ENCODE measurements at regions not wholly inside any gene's neighbourhood (a gene's known extent, or its start where the extent isn't known, plus 50 kb on each side); places are given as distances from the start of the nearest gene placed in this dataset.

DNA sequence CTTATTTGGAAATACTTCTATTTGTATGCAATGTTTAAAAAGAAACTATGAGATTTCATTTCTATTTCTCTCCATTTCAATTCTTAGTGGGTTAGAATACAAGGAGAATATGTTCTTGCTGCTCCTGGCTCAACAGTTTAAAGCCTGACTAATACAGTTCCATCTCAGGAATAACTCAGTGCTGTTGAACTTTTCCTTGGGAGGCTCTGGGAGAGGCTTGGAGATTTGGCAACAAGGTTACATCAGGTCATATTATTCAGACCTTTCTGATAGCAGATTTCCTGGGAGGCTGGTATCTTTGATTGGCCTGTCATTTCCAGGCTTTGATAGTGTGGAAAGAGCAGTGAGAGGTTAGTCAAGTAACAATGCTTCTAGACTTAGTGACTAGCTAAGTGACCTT, 481.7 kb upstream of the KLF4 start:
- no peak for TF ChIP-seq CTCF (conservative IDR thresholded peaks at IDR 0.05)
- H3K27ac ChIP-seq: no peak overlapping the region

- TF ChIP-seq CTCF (conservative IDR thresholded peaks at IDR 0.05): no peak
- no peak overlapping the region for H3K27ac ChIP-seq
These were observed 481.2 kb upstream of the KLF4 start for GRCh38 chr9:107970726-107971125.

DNA sequence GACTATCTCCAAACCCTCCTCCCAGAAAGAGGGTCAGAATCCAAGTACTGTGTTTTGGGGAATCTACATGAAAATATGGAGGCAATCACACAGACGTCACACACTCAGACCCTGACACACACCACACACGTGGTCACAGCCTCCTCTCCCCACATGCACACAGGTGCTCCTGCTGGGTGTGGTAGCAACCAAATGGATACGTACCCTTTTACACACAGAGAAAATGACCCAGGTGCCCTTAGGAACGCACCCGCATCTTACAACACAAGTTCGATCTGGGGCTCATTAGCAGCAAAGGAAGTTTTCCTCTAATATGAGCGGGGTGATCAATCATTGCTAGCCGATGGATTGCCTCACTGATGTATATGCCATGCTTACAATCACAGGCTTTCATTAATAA, 480.2 kb upstream of the KLF4 start:
- no peak overlapping the region for H3K27ac ChIP-seq
- TF ChIP-seq CTCF (conservative IDR thresholded peaks at IDR 0.05): no peak

DNA sequence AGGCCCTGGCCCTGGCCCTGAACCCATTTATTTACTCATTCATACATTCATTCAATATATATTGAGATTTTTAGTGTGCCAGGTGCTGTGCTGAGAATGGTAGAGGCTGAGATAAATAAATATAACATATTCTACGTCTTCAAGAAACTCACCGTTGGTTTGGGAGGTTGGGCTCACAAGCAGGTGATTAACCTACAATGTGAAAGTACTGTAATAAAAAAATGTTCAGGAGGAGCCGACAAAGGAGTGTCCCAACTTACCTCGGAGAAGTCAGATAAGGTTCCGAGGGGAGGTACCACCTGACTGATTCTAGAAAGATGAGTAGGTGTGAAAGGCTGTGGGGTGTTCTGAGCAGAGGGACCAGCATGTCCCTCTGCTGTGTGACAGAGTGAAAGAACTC, 479.6 kb upstream of the KLF4 start:
- no peak overlapping the region for H3K27ac ChIP-seq
- TF ChIP-seq CTCF (conservative IDR thresholded peaks at IDR 0.05): no peak

DNA sequence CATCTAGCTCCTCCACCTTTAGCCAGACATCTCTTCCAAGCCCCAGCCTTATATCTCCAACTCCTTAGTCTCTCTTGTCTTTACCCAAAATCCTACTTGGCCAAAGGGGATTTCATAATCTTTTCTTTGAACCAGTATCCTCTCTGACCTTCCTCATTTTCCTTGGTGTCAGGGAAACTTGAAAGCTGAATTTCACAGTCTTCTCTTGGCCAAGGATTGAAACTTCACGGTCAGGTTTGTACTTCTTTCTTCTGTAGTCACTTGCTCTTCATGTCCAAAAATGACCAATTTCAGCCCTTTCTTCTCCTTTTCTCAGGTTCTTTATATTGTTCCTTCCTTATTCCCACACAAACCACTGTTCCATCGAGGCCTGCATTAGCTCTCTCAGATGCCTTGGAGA, 473.7 kb upstream of the KLF4 start:
- H3K27ac ChIP-seq: no peak overlapping the region
- no peak for TF ChIP-seq CTCF (conservative IDR thresholded peaks at IDR 0.05)

DNA sequence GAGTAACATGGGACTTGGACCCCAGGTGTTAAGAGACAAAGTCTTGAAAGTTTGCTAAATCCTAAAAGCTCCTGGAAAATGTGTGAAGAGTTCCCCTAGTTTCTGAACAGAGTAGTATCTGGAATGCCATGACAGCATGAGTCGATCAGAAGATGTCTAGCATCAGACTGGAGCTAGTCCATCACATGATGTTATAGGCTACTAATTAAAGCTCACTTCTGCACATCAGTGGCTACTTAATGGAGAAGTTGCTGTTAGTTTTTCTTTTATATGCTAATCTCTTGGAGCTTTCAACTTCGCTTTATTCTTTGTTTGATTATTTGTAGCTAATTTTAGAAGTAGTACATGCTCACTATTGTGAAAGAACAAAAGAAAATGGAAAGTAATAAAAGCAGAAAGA, 471.3 kb upstream of the KLF4 start:
- H3K27ac ChIP-seq: no peak overlapping the region
- TF ChIP-seq CTCF (conservative IDR thresholded peaks at IDR 0.05): no peak

GRCh38 chr9:107954312-107954711, 464.7 kb upstream of the KLF4 start:
- no peak for TF ChIP-seq CTCF (conservative IDR thresholded peaks at IDR 0.05)

More at GRCh38 chr9:107954312-107954711, 464.7 kb upstream of the KLF4 start:
- H3K27ac ChIP-seq: no peak overlapping the region
